DMS153 treated with DMSO at 0.1 percent for 48 hours (cell line): ENCODE measurements at regions not wholly inside any gene's neighbourhood (a gene's known extent, or its start where the extent isn't known, plus 50 kb on each side); places are given as distances from the start of the nearest gene placed in this dataset.
"Not testable (repeated sequence)": the region's sequence is repeated elsewhere in the genome, so short reads cannot be mapped to it uniquely, and the experiment has no call there.

ENCODE experiments used
- DNase-seq: peaks from one replicate; lab custom pipeline; 2025; ENCODE audit not compliant: unreplicated experiment; lab: John Stamatoyannopoulos, UW

DNA sequence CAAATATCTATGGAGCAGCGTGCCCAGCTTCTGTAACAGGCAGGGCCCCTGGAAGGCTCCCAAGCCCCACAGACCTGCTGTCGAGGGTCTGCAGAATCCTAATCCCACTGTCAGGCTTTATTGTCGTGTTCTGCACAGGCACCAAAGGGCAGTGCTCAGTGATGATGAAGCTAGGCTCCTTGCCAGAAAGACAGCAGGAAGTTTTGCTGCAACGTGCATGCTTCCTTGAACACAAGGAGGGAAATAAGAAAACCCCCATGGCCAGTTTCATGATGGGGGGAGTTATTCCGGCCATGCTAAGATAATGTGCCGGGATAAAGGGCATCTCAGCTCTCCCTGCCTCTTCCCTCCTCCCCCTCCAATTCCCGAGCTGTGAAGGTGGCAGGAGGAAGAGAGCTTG is 109.4 kb upstream of the KCNG1 start:
- no peak for DNase-seq

DNA sequence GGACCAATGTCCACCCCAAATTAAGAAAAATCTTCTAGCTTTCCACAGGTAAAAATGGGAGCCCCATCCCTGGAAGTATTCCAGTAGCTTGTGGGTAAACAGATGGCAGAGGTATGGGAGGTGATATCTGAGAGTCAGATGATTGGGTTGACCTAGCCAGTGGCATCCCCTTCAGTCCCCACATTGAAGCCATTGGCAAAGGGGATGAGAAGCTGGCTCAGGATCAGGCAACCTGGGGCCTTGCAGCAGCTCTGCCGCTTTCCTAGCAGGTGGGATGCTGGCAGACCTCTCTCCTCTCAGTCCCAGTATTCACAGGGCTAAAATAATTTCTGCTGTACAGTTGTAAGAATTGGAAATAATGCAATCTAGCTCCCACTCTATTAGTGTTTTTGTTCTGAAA is 108.9 kb upstream of the KCNG1 start:
- DNase-seq: no peak

DNA sequence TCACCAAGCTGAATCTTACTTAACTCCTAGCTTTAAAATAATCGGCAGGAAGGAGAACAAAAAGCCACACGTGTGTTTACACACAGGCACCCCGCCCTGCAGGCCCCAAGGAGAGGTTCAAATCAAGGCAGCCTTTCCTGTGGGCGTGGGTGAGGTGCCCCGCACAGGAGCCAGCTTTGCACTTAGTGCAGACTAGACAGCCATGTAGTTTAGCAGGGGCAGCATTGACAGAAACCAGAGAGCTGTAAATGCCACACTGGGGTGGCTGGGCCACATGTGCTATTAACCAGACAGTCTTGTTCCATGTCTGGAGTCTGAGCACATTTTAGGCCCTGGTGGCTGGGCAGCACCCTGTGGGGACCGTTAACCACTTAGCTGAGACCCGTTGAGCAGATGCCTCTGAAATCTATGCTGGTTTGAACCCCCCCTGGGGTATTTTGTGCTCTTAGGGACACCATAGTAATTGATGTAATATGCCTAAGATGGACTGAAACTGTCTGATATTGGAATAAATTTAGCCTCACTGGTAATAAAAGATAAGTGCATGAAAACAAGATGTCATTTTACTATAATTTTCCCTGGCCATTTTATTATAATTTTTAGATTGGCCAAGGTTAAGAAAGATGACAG is 106.4 kb upstream of the KCNG1 start:
- no peak for DNase-seq

DNA sequence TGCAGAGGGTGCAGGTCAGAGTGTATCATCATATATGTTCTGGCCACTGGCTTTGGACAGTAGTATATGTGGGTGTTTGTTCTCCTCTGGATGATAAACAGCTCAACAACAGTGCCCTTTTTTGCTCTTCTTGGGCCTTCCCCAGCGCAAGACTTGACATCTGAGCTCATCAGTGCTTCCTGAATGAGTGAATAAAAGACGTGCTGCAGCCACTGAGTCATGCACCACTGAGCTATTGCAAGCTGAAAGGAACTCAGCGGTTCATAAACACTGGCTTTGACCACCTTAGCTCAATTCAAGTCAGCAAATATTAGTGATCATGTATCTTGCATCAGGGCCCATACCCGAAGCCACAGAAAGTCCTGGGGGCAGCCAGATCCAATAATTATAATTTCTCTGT is 105.3 kb upstream of the KCNG1 start:
- no peak for DNase-seq

DNA sequence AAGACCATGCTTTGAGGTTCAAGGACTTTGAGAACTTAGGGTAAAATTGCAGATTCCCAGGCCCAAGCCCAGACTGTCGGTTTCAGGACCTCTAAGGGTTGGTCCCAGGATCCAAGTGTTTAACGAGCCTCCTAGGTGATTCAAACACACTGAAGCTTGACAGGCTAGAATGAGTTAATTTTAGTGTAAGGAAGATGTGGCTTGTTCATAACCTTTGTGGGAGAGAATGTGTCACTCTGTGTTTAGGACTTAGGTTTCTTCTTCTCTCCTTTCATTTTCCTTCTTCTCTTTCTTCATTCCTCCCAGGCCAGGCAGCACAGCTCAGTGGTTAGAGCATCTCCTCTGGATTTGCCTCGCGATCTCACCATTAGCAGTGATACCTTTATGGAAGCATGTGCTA is 104.8 kb upstream of the KCNG1 start:
- DNase-seq: no peak

DNA sequence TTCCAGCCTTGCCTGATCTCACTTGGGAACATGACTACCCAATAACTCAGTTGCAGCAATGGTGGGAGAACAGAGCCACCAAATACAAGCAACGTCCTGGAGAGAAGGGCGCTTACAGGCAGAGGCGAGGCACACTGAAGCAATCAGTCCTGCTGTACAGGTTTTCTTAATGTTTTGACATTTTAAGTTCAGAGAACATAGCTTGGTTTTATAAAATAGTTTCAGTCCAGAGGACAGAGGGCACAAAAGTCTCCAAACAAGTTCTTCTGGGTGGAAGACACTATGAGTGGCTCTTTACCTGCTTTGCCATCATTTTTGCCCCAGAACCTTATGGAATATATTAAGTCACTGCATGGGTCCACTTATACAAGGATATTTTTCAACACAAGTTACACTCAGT is 103.4 kb upstream of the KCNG1 start:
- DNase-seq: no peak

DNA sequence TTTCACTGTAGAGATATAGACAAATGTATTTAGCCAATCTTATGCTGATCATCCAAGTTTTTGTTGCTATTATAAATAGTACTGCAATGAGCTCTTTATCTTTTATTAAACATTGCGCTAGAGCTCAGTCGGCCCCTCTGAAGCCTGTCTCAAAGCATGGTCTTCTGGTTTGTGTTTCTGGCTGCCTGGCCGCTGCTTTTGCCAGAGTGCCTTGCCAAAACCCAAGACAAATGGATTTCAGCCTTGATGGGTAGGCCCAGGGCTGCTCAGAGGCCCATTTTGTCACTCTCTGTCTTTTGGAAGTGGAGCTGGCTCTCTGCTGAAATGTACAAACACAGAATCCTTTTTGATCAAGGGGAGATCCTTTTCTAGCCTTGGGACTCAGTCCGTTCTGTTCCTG is 102.9 kb upstream of the KCNG1 start:
- no peak for DNase-seq

DNA sequence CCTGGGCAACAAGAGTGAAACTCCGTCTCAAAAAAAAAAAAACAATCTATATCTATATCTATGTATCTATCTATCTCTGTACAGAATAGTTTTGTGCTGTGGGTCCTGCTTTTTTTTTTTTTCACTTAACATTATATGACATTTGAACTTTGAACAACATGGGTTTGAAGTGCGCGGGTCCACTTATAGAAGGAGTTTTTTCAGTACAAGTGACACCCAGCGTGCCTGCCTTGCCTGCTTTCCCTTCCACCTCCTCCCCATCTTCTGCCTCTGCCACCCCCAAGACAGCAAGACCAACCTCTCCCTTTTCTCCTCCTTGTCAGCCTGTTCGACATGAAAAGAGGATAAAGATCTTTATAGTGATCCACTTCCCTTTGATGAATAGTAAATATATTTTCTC is 102.2 kb upstream of the KCNG1 start:
- DNase-seq: no peak

DNA sequence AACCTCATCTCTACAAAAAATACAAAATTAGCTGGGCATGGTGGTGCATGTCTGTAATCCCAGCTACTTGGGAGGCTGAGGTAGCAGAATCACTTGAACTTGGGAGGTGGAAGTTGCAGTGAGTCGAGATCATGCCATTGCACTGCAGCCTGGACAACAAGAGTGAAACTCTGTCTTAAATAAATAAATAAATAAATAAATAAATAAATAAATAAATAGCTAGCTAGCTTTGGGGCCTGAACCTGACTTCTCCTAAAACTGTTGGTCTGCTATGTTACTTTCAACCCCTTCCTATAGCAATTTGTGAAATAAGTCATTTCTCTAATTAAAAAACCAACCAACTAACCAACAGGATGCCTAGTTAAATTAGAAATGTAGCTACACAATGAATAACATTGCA is 101.0 kb upstream of the KCNG1 start:
- DNase-seq: not testable (repeated sequence)

DNA sequence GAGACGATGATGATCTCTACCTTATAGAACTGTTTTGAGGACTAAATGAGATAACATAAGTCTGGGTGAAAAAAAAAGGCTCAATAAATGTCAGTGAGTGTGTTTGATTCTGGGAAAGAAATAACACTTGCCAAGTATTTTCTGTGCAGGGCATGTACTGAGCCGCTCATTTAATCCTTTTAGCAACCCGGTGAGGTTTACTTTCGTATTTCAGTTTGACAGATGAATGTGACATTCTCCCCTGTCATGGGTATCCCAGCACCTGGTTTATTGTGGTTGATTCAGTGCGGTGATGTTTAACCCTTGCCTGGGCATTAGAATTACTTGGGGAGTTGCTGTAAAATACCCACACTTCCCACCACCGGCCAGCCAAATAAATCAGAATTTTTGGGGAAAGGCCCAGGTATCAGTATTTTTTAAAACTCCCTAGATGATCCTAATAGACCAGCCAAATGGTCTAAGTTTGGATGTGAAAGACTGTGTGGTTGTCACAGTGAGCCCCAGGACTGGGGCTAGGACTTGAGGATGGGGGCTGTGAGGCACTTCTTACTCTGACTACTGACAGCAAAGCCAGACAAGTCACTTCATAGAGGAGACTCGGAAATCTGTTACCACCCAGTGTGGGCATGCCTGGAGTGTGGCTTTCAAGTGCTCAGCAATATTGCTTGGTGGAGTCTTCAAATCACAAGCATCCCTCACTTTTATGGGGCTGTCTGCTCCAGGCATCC is 100.2 kb upstream of the KCNG1 start:
- DNase-seq: no peak

DNA sequence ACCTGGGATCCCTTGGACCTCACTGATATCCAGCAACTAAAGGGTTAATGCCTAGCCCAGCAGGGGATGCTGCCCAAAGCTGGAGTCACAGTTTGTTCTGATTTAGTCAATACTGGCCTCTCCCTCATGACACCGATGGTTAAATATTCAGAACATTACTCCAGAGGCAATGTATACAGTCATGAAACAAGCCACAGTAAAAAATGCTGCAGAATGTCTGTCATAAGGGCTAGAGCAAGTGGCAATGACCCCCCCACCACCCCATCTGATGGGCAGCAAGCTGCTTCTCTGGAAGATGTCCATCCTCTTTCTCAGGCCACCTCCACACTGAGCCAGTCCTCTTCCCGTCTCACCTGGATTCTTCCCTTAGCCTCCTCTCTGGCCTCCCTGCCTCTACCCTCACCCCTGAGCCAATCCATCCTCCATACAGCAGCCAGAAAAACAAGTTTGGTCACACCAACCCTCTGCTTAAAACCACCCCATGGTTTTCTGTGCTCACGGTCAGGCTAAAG is 99.0 kb upstream of the KCNG1 start:
- DNase-seq: no peak

DNA sequence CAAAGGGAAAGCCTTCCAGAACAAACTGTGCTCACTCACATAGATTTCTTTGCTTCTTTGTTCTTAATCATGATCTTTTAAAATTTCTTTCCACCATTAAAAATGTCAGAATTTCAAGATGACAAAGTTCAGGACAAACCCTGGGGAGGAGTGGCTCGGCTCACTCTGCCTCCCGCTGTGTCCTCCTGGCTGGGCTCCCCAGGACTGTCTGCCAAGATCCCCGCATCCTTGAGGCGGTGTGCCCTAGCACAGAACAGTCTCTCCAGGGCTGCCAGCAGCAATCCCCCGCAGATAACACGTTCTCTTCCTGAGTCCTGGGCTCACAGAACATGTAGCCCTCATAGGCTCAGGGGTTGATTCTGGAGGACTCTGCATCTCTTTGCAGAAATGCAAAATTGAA is 98.4 kb upstream of the KCNG1 start:
- no peak for DNase-seq

DNA sequence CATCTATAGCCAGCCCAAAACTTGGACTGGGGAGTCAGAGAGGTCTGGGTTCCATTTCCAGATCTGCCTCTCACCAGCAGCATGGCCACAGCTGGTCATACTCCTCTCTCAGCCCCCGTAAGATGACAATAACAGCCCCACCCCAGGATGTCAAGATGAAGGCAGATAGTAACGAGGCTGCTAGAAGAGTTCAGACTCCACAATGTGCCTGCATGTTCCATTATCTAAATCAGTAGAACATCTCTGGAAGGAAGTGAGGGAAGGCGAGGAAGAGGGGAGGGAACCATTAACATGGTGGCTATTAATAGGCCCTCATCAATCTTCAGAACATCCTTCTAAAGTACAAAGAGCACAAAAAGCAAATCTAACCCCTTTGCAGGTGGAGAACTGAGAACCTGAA is 98.0 kb upstream of the KCNG1 start:
- no peak for DNase-seq

DNA sequence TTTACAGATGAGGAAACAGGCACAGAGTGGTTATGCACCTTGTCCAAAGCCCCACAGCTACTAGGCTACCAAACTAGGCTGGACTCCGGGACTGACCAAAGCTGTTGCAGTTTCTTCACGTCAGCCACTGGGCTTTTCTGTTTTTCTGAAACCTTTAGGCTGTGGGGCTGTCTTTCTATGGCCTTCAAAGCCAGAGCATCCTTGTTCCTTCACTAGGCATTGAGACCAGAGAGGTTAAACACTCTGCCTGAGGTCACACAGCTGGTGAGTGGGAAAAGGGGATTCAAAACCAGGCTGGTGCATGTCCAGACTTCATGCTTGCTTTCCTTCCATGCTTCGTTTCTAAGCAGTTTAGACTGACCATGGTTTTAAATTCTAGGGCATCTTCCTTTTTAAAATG is 97.5 kb upstream of the KCNG1 start:
- no peak for DNase-seq

DNA sequence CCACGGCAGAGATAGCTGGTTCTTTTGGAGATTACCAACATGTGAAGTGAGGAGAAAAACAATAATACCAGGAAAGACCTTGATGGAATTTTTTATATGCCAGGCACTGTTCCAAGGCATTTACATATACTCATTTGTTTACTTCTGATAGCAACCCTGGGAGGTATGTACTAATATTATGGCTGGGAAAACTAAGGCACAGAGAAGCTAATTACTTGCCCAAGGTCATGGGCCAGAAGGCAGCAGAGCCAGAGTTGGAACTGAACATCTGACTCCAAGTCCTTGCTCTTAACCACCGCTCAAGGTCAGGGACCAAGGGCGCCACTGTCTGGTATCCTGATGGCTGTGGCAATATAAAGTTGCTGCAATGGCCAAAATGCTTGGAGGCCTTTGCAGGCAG is 97.0 kb upstream of the KCNG1 start:
- DNase-seq: no peak

DNA sequence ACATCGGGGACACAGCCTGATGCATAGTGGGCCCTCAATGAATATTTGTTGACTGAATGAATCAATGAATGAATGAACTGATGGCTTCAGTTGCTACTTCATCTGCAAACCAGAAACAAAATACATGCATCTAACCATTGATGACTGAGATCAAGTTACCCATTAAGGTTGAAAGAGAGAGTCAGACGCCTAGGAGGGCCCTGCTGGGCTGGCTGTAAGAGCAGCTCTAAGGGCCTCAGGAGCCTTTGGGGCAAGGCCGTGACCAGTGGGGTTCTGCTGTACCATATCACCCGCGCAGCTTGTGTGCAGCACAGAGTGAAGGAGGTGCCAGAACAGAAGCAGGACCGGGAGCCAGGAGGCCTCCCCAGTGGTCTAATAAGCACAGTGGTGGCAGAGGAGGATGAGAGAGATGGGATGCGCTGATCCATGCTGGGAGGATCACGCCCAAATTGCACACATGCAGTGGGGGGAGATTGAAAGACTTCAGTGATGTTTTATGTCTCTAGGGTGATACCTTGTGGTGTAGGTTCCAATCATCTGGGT is 96.1 kb upstream of the KCNG1 start:
- no peak for DNase-seq

DNA sequence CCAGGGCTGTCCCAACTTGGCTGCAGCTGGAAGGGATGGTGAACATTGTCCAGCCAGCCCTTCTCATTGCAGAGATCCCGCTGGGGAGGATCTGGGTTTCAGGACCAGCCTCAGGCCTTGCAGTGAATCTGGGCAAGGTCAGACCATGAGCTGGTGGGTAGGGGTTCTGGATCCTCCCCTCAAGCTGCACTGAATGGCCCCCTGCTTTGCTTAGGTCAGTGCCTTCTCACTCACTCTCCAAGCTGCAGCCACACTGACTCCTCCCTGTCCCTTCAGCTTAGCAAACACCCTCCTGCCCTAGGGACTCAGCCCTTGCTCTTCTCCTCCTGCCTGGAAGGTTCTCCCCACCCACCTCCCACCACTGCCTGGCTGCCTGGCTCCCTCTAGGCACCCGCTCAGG is 95.3 kb upstream of the KCNG1 start:
- no peak for DNase-seq

DNA sequence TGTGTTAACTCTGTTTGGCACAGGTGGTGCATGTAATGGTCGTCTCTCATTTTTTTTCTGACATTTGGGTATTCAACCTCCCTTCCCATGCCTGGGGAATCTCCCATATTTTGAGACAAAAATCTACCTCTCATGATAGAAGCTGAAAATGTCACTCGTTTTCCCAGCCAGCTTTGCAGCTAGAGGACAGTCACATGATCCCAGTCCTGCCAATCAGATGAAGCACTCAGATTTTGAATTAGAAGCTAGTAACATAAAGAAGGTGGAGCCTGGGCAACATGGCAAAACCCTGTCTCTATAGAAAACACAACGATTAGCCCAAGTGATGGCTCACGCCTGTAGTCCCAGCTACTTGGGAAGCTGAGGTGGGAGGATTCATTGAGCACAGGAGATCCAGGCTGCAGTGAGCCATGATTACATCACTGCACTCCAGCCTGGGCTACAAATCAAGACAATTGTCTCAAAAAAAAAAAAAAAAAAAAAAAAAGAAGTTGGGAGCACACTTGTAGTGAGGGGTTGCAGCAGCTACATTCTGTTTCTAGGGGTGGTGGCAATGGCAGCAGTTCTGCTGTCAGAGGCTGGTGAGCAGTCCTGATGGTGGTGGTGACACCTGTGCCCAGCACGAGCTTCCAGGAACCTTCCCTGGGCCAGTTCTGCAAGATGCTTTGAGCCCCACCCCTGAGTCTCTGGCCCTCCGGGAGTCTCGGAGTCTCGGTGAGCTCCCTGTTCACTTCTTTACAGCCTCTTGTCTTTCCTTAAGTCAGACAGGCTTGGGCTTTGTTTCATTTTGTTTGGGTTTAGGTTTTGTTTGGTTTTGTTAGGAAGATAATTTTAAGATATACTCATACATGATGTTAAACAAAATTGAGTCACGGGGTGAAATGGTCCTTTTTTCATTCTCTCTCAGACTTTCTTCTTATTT is 94.1 kb upstream of the KCNG1 start:
- DNase-seq: no peak

DNA sequence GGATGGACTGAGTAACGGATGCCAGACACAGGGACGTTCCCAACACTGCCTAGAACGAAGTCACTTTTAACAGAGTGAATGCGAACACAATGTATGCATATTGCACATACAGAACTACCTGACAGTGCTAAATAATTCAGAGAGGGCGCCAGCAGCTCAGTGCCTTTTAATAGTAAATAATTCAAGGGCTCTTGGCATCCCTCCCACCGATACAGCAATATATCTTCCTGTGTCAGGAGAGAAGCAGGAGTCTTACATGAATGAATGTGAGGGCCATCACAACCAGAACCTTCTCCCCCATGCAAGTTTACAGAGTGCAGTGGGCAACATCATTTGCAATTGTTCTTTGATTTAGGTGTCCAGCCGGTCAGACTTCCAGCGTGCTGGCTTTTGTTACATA is 88.4 kb upstream of the KCNG1 start:
- DNase-seq: no peak

DNA sequence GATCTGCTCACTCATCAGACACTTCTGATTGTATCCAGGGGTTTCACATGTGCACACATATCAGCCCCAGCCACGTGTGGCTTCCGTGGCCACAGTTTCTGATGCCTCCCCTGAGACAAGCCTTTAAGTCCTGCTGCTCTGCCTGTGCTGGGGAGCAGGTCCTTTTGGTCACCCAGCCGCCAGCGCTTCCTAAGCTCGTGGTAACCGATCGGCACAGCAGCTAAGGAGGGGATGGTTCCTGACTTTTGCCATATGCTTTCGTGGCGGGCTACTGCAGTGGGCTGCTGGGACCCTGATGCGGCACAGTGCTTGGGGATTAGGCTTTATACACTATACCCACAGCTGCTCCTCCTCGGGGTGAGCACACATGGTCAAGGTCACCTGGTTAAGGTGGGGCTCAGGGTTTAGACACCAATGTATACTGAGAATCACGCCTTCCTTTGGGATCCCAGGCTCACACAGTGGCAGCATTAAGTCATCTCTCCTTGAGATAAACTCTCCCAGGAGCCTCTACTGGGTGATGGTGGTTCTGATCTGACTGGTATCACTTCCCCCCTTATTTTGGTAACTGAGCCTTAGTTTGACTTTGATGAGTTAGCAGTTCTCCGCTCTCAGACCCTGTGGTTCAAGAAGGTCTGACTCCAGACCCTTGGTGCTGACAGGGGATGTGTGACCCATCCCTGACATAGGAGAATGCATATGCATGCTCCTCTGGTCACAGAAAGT is 85.9 kb upstream of the KCNG1 start:
- no peak for DNase-seq

DNA sequence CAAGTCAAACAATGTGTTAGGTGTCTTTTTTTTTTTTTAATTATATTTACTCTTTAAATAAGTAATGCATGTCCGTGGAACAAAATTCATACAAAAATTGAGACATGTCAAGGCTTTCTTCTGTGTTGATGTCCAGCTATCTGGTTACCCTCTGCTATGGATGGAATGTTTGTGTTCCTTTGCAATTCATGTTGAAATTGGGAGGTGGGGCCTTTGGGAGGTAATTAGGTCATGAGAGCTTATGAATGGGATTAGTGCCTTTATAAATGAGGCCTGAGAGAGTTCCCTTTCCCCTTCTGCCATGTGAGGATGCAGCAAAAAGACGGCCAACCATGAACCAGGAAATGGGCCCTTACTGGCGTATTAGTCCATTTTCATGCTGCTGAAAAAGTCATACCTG is 83.1 kb upstream of the KCNG1 start:
- no peak for DNase-seq
